ENCODE measurements at regions not wholly inside any gene's neighbourhood (a gene's known extent, or its start where the extent isn't known, plus 50 kb on each side); places are given as distances from the start of the nearest gene placed in this dataset.

DNA sequence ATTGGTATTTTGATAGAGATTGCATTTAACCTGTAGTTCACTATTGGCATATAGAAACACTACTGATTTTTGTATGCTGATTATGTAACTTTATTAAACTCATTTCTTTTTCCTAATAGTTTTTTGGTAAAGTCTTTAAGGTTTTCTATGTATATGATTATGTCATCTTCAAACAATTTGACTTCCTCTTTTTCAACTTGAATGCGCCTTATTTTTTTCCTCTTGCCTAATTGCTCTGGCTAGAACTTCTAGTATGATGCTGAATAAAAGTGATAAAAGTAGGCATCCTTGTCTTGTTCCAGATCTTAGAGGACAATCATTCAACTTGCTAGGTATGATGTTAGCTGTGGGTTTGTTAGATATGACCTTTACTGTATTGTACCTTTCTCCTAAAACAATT is 1034.9 kb downstream of the PCDH9 start:
- no peak for TF ChIP-seq GATA3 (IDR thresholded peaks at IDR 0.05; ENCODE audit: low read depth, low read length)
- no peak for TF ChIP-seq GATA2 (IDR thresholded peaks at IDR 0.05; ENCODE audit: low read depth, low read length)

DNA sequence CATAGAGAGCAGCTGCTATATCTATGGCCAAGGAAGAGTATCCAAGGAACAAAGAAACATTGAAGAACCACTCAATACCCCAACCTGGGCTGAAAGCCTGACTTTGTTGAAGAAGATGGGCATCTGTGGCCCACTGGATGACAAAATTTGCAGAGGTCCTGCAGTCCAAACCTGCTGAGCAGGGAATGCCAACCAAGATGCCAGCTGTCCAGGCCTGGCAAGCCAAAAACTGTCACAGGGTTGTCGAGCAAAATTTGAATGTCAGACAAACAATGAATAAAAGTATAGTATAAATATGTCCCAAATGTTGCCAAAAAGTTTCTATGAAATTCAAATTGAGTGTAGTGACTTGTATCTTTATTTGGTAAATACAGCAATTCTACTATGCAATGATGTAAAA is 1040.2 kb downstream of the PCDH9 start:
- TF ChIP-seq GATA3 (IDR thresholded peaks at IDR 0.05; ENCODE audit: low read depth, low read length) = no peak
- no peak for TF ChIP-seq GATA2 (IDR thresholded peaks at IDR 0.05; ENCODE audit: low read depth, low read length)

DNA sequence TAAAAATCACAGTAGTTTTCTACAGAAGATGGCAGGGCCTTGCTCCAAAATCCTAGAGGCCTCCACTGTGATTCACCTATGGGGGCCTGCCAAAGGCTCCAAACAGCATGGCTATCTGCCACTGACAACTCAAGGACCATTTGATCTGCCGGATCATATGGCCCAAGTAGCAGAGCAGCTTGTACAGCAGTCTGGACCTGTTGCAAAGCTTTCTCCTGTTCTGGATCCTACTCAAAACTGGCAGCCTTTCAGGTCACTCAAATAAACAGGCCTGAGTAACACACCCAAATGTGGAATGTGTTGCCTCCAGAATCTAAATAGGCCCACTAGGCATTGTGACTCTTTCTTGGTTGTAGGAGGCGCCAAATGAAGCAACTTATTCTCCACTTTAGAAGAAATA is 1049.3 kb downstream of the PCDH9 start:
- TF ChIP-seq GATA2 (IDR thresholded peaks at IDR 0.05; ENCODE audit: low read depth, low read length) (no peak), GATA3 (IDR thresholded peaks at IDR 0.05; ENCODE audit: low read depth, low read length) (no peak)

DNA sequence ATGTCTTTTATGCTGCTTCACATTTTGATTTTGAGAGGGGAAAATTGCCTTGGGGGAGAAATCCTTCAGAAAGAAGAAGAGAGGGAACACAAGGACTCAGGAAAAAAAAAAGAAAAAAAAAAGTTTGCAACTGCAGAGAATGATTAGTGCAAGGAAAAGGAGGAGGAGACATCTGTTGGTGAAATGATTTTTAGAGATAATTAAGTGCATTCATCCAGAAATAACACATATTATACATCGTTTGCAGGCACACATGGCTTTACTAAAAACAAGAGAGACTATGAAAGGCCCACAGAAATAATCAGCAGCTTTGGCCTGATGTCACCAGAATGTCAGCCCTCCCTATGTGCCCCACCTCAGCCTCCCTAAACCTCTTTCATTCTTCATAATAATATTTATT is 1058.2 kb downstream of the PCDH9 start:
- TF ChIP-seq GATA3 (IDR thresholded peaks at IDR 0.05; ENCODE audit: low read depth, low read length) = no peak
- no peak for TF ChIP-seq GATA2 (IDR thresholded peaks at IDR 0.05; ENCODE audit: low read depth, low read length)

DNA sequence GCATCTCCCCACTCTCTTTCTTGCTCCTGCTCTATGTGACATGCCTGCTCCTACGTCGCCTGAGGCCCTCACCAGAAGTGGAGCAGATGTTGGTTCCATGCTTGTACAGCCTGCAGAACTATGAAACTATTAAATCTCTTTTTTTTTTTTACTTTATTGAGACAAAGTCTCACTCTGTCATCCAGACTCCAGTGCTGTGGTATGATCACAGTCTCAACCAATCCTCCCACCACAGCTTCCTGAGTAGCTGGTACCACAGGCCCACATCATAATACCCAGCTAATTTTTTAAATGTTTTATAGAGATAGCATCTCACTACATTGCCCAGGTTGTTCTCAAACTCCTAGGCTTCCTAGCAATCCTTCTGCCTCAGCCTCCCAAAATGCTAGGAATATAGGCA is 1067.7 kb downstream of the PCDH9 start:
- TF ChIP-seq GATA3 (IDR thresholded peaks at IDR 0.05; ENCODE audit: low read depth, low read length) (no peak), GATA2 (IDR thresholded peaks at IDR 0.05; ENCODE audit: low read depth, low read length) (no peak)

DNA sequence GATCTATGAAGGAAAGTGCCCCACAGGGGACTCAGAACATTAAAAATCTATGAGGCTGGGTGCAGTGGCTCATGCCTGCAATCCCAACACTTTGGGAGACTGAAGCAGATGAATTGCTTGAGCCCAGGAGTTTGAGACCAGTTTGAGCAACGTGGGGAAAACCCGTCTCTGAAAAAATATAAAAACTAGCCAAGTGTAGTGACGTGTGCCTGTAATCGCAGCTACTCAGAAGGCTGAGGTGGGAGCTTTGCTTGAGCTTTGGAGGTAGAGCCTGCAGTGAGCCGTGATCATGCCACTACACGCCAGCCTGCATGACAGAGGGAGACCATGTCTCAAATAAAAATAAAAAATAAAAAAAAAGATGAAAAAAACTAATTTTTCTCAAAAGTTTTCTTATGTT is 1070.6 kb downstream of the PCDH9 start:
- no peak for TF ChIP-seq GATA3 (IDR thresholded peaks at IDR 0.05; ENCODE audit: low read depth, low read length)
- no peak for TF ChIP-seq GATA2 (IDR thresholded peaks at IDR 0.05; ENCODE audit: low read depth, low read length)

DNA sequence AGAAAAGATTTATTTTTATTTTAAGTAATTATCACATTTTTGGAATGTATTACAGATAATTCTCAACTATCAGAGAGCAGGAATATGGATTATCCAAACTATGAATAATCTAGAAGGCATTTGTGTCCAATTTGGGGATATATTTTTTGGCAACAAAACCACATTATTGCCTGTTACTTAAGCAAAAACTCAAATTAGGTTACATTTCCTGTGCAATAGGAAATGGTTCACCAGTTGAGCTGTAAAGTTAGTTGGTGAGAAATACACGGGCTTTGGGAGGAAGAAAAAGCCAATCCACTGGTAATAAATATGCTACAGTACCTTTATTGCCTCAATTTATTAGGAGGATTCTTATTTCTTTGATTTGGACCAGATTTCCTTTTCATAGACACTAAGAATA is 1075.2 kb downstream of the PCDH9 start:
- no peak for TF ChIP-seq GATA2 (IDR thresholded peaks at IDR 0.05; ENCODE audit: low read depth, low read length)
- no peak for TF ChIP-seq GATA3 (IDR thresholded peaks at IDR 0.05; ENCODE audit: low read depth, low read length)

DNA sequence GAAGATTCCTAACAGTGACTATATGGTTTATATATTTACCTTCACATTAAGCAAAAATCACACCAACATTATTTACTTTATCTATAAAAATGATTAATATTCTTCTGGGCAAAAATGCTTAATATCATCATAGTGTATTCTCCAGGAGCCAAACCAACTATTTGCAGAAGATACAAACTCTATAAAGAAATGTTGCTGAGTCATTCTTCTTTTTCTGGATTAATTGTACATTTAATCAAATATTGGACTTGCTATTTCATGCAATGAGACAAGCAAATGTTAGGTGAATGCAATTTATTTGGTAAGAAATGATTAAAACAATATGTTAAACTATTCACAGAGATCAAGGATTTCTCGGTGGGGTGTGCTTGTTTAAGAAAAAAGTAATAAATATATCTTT is 1075.8 kb downstream of the PCDH9 start:
- no peak for TF ChIP-seq GATA3 (IDR thresholded peaks at IDR 0.05; ENCODE audit: low read depth, low read length)
- no peak for TF ChIP-seq GATA2 (IDR thresholded peaks at IDR 0.05; ENCODE audit: low read depth, low read length)

DNA sequence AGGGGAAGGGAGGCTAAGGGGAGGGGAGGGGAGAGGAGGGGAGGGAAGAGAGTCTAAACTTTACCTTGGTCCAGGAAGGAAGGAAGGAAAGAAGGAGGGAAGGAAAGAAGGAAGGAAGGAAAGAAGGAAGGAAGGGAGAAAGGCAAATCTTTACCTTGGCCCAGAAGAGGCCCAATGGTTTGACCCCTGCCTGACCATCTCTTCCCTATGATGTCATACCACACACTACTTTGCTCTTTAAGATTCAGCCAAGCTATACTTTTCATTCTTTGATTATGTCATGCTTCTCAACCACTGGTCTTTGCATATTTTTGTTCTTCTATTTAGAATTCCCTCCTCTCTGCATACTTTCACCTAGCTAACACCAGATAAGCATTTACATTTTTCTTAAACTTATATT is 1077.5 kb downstream of the PCDH9 start:
- TF ChIP-seq GATA3 (IDR thresholded peaks at IDR 0.05; ENCODE audit: low read depth, low read length) (no peak), GATA2 (IDR thresholded peaks at IDR 0.05; ENCODE audit: low read depth, low read length) (no peak)

DNA sequence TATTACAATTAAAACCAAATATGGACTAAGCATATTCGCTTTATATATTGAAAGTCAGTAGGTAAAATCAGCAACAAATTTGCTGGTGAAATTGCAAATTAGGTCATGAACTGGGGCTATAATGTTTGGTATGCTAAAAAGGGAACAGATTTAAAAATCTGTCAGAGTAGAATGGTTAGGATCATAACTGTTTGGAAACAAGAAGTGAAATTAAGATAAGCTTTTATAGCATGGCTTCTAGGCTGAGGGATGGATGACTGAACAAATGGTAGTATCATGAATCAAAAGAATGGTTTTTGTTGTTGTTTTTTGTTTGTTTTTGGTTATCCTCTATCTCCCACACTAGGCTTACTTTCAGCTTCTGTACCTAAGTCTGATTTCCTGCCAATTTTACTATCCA is 1090.4 kb downstream of the PCDH9 start:
- no peak for TF ChIP-seq GATA2 (IDR thresholded peaks at IDR 0.05; ENCODE audit: low read depth, low read length)
- no peak for TF ChIP-seq GATA3 (IDR thresholded peaks at IDR 0.05; ENCODE audit: low read depth, low read length)

DNA sequence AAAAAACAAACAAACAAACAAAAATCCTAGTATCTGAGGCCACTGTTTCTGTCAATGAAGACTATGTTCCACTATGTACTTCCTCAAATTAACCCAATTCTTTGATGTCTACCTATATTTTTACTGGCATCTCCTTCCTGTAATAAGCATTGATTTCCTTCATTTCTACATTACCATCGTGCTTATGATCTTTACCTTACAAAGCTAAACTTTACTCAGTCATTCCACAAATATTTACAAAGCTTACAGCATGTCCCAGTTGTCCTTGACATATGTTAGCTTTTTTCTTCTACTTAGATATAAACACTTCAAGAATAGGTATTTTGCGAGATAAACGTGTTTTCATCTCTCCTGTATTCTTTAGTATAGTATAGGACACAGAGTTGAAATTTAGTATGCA is 1090.9 kb downstream of the PCDH9 start:
- no peak for TF ChIP-seq GATA3 (IDR thresholded peaks at IDR 0.05; ENCODE audit: low read depth, low read length)
- TF ChIP-seq GATA2 (IDR thresholded peaks at IDR 0.05; ENCODE audit: low read depth, low read length) = no peak

DNA sequence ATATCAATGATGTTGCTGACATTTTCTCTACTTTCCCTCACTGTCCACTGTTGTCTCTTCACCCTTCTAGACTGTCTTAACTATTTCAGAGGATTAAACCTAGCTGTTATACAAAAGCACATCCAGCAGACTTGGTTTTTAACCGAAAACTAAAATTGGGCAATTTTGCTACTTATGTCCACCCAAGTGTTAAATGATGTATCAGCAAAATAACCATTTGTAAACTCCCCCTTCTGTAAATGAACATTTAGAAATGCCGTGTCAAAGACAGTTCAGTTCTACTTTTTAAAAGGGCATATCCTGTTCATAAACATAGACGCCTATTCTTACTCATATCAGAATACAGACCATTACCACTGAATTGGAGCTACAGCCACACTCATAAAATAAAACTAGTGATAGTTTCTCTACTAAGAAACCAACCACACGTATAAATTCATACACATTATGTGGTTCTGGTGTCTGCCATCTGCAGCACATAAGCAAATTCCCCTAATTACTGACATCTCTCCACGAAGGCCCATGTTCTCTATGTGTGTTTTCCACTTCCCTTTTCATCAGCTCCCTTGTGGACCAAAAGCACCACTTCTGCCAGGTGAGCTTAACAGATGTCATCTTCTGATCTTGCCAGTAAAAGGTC is 1091.8 kb downstream of the PCDH9 start:
- TF ChIP-seq GATA2 (IDR thresholded peaks at IDR 0.05; ENCODE audit: low read depth, low read length) (no peak), GATA3 (IDR thresholded peaks at IDR 0.05; ENCODE audit: low read depth, low read length) (no peak)

DNA sequence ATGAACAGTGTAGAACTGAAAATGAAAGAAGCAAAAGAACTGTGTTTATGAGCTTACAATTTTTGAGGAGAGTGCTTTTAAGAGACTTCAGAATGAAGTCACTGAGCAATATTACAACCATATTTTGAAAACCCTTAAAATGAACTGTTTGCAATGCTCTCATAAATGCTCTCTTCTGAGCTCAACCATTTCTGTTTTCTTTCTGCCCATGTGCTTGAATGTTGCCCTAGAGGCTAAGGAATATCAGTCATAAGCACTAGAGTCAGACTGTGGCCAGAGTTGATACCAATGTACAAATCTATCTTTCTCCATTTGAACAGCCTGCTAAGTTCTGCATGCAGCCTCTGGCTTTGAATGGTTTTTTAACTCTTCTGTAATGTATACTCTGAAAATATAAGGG is 1092.8 kb downstream of the PCDH9 start:
- TF ChIP-seq GATA3 (IDR thresholded peaks at IDR 0.05; ENCODE audit: low read depth, low read length) (no peak), GATA2 (IDR thresholded peaks at IDR 0.05; ENCODE audit: low read depth, low read length) (no peak)

DNA sequence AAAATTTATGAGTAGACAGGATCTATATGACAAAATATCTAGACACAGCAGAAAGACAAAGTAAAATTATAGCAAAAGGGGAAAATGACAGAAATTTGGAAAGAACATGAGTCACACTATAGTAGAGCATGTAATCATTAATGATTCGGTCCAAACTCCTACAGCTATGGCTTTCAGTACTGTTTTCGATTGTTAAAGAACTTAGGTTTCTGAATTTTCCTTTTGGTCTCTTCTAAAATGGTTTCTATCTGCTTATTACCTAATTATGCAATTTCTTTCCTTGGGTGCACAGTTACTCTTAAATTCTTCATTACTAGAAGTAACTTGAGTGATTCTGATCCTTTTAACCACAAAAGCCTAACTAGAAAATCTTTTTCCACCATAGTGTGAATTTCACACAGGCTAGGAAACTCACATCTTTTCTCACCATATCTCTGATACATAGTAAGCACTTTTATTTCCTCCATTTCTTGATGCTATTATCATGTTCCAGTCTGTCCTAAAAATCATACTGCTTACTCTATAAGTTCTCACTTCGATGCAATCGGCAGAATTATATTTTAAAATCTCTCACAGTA is 1101.4 kb downstream of the PCDH9 start:
- no peak for TF ChIP-seq GATA2 (IDR thresholded peaks at IDR 0.05; ENCODE audit: low read depth, low read length)
- TF ChIP-seq GATA3 (IDR thresholded peaks at IDR 0.05; ENCODE audit: low read depth, low read length) = no peak

DNA sequence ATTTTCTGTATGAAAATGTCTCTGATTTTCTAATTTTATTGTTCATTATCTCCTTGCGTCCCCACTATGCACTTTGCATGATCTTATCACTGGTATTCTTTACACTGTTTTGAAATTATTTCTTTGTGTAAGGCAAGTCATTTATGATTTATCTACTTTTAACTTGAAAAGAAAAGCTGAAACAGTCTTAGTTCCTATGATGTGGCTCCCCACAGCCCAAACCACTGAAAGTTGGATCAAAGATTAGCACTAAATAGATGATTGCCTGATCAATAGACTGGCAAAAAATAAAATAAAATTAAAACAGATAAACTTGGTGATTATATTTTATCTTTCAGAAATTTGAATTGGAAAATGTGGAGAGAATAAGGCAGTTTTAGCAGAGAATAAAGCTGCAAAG is 1101.9 kb downstream of the PCDH9 start:
- TF ChIP-seq GATA2 (IDR thresholded peaks at IDR 0.05; ENCODE audit: low read depth, low read length) (no peak), GATA3 (IDR thresholded peaks at IDR 0.05; ENCODE audit: low read depth, low read length) (no peak)

DNA sequence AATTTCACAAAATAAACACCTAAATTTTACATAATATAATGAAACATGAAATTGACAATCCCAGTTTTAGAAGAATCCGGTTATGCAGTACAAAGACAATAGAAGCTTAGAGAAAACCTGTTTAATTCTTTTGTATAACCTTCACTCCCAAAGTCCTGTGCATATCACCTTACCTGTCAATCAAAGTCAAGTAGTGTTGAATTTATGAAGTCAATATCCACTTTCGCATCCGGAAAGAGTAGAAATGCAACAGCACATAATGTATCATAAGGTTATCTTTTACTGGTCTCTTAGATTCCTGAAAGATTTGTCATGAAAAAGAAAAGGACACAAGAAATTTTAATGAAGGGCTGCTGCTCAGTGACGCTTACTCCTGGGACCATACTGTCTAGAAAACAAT is 1112.6 kb downstream of the PCDH9 start:
- TF ChIP-seq GATA2 (IDR thresholded peaks at IDR 0.05; ENCODE audit: low read depth, low read length) (no peak), GATA3 (IDR thresholded peaks at IDR 0.05; ENCODE audit: low read depth, low read length) (no peak)
